Panc1 (cell line): ENCODE measurements at regions not wholly inside any gene's neighbourhood (a gene's known extent, or its start where the extent isn't known, plus 50 kb on each side); places are given as distances from the start of the nearest gene placed in this dataset.

ENCODE experiments used
- ATAC-seq: fragments of 200-7000 bp; cut with Tn5 transposase; 2 replicates; pipeline ENCODE4 v1.9.1; 2020; ENCODE audit warnings: mild to moderate bottlenecking, moderate library complexity
- BruUV-seq: library from RNA; stranded (reverse); fragments of 400-500 nt; replicated peaks from 2 replicates; lab custom pipeline; 2021; lab: Mats Ljungman, UMichigan
- CTCF ChIA-PET: fragments of 300-600 bp; sonication (Branson Sonifier 250); formaldehyde crosslinking; loops from one replicate; lab custom pipeline; 2022; ENCODE audit warnings: antibody characterized with exemption; lab: Charles Lee
- POLR2A ChIA-PET: fragments of 300-600 bp; sonication (Branson Sonifier 250); formaldehyde crosslinking; loops from one replicate; lab custom pipeline; 2022; ENCODE audit warnings: antibody characterized with exemption; lab: Charles Lee
- DNase-seq: peaks from one replicate; pipeline ENCODE4 v3.0.0-alpha.2; 2010; ENCODE audit warnings: low read depth, low spot score
- H3K27ac ChIP-seq: 2 replicates; pipeline ENCODE4 v1.5.1; 2011; ENCODE audit warnings: mild to moderate bottlenecking, low read length, inconsistent platforms
- H3K27me3 ChIP-seq: fragments of 200-500 bp; sonication (Bioruptor generic); 2 replicates; pipeline ENCODE4 v1.6.0; 2014; ENCODE audit warnings: low read length, inconsistent platforms; ENCODE audit not compliant: control insufficient read depth, insufficient read depth
- H3K36me3 ChIP-seq: fragments of 200-500 bp; sonication (Bioruptor generic); 2 replicates; pipeline ENCODE4 v1.5.1; 2014; ENCODE audit warnings: inconsistent platforms, mild to moderate bottlenecking, low read length, moderate library complexity; ENCODE audit not compliant: control insufficient read depth, insufficient read depth
- H3K4me1 ChIP-seq: 2 replicates; pipeline ENCODE4 v1.5.1; 2011; ENCODE audit warnings: inconsistent platforms, mild to moderate bottlenecking, low read length, moderate library complexity; ENCODE audit not compliant: control insufficient read depth, insufficient read depth
- H3K4me3 ChIP-seq, 2 experiments: 2 replicates each; pipeline ENCODE4 v1.5.1; 2011 to 2012; ENCODE audit warnings: low read depth in 2 of 2, low read length in 2 of 2, mild to moderate bottlenecking in 2 of 2, inconsistent platforms in 1 of 2, moderate library complexity in 1 of 2
- H3K9me3 ChIP-seq: fragments of 200-500 bp; sonication (Bioruptor generic); 2 replicates; pipeline ENCODE4 v1.5.1; 2014; ENCODE audit warnings: low read depth, mild to moderate bottlenecking, inconsistent platforms, low read length, moderate library complexity; ENCODE audit not compliant: control insufficient read depth, insufficient read depth
- POLR2AphosphoS5 ChIP-seq: IDR thresholded peaks from 2 replicates; pipeline ENCODE4 v1.6.1; 2012; ENCODE audit warnings: mild to moderate bottlenecking, low read depth, low read length, moderate library complexity
- SIN3A ChIP-seq: IDR thresholded peaks from 2 replicates; pipeline ENCODE4 v1.6.1; 2012; ENCODE audit warnings: low read depth, mild to moderate bottlenecking, low read length, moderate library complexity, borderline replicate concordance; ENCODE audit not compliant: insufficient read depth
- TCF7L2 ChIP-seq: IDR thresholded peaks from 2 replicates; pipeline ENCODE4 v1.6.1; 2011; ENCODE audit warnings: mild to moderate bottlenecking, low read depth, low read length, inconsistent platforms
- in situ Hi-C: cut with HindIII; loops from 2 replicates; pipeline ENCODE4 v1.10.0; 2016; ENCODE audit warnings: low sequenced_read_pairs, low pct_unique_long_range_greater_than_20kb
- intact Hi-C: fragments of 100-400 bp; cut with micrococcal nuclease; formaldehyde crosslinking; loops from one replicate; pipeline ENCODE4 v1.10.0; 2022; ENCODE audit not compliant: unreplicated experiment
- TF ChIP-seq, protein P1 (sequence below): fragments of 450-650 bp; IDR thresholded peaks from 2 replicates; pipeline ENCODE4 v1.5.1; 2017; ENCODE audit warnings: mild to moderate bottlenecking
- TF ChIP-seq, protein P2 (sequence below), 2 experiments: IDR thresholded peaks; 2 replicates each; pipeline ENCODE4 v1.6.1; 2011 to 2012; ENCODE audit warnings: low read depth in 2 of 2, control low read depth in 1 of 2, low read length in 1 of 2, mild to moderate bottlenecking in 1 of 2, moderate library complexity in 1 of 2; ENCODE audit not compliant: insufficient read depth in 1 of 2

DNA sequence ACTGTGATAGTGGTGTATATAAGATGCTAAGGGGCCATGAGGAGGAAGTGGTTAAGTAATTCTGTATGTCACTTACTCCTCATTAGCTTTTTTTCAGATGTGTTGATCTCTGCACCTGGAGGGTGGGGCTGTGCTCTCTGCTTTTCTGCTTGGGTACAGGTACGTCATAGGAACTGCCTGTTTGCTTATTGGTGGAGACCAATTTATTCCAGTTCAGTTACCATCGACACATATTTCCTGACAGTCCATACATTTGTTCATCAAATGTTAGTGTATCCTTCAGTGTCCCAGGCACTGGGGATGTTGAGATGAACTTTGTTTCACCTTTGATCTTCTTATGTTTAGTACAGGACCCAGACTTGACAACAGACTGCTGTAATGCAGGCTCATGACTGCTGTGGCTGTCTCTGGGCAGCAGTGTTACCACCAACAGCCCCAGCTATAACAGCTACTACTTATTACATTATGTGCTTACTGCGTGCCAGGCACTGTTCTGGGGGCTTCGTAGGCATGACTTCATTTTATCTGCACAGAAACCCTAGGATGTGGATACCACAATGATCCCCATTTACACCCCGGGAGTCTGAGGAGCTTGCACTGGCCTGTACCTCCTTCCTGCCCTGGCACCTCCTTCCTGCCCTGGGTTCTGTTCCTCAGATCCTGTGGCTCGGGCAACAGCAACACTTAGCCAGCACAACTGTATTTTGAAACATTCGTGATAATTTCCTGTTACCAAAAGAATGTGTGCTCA, 87.4 kb downstream of the BUB3 start:
- TF ChIP-seq POLR2AphosphoS5 (no peak), SIN3A (no peak), TCF7L2 (no peak)
- TF ChIP-seq, protein P1, sequence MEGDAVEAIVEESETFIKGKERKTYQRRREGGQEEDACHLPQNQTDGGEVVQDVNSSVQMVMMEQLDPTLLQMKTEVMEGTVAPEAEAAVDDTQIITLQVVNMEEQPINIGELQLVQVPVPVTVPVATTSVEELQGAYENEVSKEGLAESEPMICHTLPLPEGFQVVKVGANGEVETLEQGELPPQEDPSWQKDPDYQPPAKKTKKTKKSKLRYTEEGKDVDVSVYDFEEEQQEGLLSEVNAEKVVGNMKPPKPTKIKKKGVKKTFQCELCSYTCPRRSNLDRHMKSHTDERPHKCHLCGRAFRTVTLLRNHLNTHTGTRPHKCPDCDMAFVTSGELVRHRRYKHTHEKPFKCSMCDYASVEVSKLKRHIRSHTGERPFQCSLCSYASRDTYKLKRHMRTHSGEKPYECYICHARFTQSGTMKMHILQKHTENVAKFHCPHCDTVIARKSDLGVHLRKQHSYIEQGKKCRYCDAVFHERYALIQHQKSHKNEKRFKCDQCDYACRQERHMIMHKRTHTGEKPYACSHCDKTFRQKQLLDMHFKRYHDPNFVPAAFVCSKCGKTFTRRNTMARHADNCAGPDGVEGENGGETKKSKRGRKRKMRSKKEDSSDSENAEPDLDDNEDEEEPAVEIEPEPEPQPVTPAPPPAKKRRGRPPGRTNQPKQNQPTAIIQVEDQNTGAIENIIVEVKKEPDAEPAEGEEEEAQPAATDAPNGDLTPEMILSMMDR = no peak
- TF ChIP-seq, protein P2, sequence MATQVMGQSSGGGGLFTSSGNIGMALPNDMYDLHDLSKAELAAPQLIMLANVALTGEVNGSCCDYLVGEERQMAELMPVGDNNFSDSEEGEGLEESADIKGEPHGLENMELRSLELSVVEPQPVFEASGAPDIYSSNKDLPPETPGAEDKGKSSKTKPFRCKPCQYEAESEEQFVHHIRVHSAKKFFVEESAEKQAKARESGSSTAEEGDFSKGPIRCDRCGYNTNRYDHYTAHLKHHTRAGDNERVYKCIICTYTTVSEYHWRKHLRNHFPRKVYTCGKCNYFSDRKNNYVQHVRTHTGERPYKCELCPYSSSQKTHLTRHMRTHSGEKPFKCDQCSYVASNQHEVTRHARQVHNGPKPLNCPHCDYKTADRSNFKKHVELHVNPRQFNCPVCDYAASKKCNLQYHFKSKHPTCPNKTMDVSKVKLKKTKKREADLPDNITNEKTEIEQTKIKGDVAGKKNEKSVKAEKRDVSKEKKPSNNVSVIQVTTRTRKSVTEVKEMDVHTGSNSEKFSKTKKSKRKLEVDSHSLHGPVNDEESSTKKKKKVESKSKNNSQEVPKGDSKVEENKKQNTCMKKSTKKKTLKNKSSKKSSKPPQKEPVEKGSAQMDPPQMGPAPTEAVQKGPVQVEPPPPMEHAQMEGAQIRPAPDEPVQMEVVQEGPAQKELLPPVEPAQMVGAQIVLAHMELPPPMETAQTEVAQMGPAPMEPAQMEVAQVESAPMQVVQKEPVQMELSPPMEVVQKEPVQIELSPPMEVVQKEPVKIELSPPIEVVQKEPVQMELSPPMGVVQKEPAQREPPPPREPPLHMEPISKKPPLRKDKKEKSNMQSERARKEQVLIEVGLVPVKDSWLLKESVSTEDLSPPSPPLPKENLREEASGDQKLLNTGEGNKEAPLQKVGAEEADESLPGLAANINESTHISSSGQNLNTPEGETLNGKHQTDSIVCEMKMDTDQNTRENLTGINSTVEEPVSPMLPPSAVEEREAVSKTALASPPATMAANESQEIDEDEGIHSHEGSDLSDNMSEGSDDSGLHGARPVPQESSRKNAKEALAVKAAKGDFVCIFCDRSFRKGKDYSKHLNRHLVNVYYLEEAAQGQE (IDR thresholded peaks at IDR 0.05; ENCODE audit: insufficient read depth in 1 of 2, low read depth in 2 of 2, low read length in 1 of 2) = no peak
- Histone ChIP-seq H3K27ac (no peak overlapping the region), H3K27me3 (no peaks in the 10 kb centered on the region), H3K9me3 (no peaks in the 10 kb centered on the region), H3K4me3 (no peak overlapping the region), H3K4me1 (no peaks in the 10 kb centered on the region), H3K36me3 (no peaks in the 10 kb centered on the region)
- ATAC-seq (no peak), DNase-seq (no peak)
- in situ Hi-C loops (no loop called here), intact Hi-C loops (no loop called here)
- no TSS peak for BruUV-seq
- POLR2A ChIA-PET = no interaction called here
- CTCF ChIA-PET = interaction anchor here (0.6 kb wide), 1 partner anchor 29 kb away, joined by 3 read pairs; no protein-coding TSS in a partner anchor

DNA sequence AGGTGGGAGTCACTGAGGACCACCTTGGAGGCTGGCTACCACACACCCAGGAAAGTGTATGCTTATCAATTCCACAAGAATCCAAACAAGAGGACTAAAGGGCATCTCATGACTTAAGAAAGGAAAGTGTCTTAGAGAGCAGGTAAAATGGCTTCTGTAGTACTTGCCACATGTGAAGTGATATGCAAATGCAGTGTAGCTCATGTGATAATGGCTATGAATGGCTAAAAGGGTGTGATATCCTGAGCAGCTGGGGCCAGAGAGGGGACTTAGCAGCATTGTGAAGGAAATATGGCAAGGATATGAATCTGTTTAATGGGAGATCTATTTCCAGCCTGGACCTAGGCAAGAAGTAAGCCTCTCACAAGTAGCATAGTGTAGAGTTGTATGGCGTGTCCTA, 90.5 kb downstream of the BUB3 start:
- ATAC-seq (no peak), DNase-seq (no peak)
- H3K4me1 ChIP-seq = no peaks in the 10 kb centered on the region
- ChIA-PET CTCF (no interaction called here), POLR2A (no interaction called here)
- no peaks in the 10 kb centered on the region for H3K27me3 ChIP-seq
- in situ Hi-C loops (no loop called here), intact Hi-C loops (no loop called here)
- no peak overlapping the region for H3K27ac ChIP-seq
- TF ChIP-seq TCF7L2 (no peak), SIN3A (no peak), POLR2AphosphoS5 (no peak)
- TF ChIP-seq, protein P1 = no peak
- TF ChIP-seq, protein P2 (IDR thresholded peaks at IDR 0.05; ENCODE audit: insufficient read depth in 1 of 2, low read depth in 2 of 2, low read length in 1 of 2) = no peak
- BruUV-seq = no TSS peak
- no peak overlapping the region for H3K4me3 ChIP-seq
- H3K9me3 ChIP-seq = no peaks in the 10 kb centered on the region
- no peaks in the 10 kb centered on the region for H3K36me3 ChIP-seq
